Natural killer cell (primary cell): ENCODE measurements at regions not wholly inside any gene's neighbourhood (a gene's known extent, or its start where the extent isn't known, plus 50 kb on each side); places are given as distances from the start of the nearest gene placed in this dataset.

Experiments
- ATAC-seq, 3 donors: fragments of 150-1000 bp in 2 of 3; fragments of 200-7000 bp in 1 of 3; cut with Tn5 transposase; 1 replicate in 1 of 3; 2 replicates in 2 of 3; pipeline ENCODE4 v1.10.0; 2021; ENCODE audit warnings: mild to moderate bottlenecking in 2 of 3, moderate library complexity in 2 of 3
- DNase-seq, 2 donors: peaks; one replicate each; pipeline versions ENCODE4 v3.0.0 to v3.0.0-alpha.2; 2013 to 2021; ENCODE audit warnings: mixed read lengths in 1 of 2
- H3K27ac ChIP-seq: one replicate; pipeline ENCODE4 v1.5.1; 2013; ENCODE audit warnings: mild to moderate bottlenecking, low read length
- H3K27me3 ChIP-seq: one replicate; pipeline ENCODE4 v1.6.1; 2013; ENCODE audit warnings: low read length; ENCODE audit not compliant: control insufficient read depth, insufficient read depth
- H3K36me3 ChIP-seq: one replicate; pipeline ENCODE4 v1.6.1; 2013; ENCODE audit warnings: low read length; ENCODE audit not compliant: control insufficient read depth, insufficient read depth
- H3K4me1 ChIP-seq: one replicate; pipeline ENCODE4 v1.6.1; 2013; ENCODE audit warnings: low read length; ENCODE audit not compliant: control insufficient read depth, insufficient read depth
- H3K4me3 ChIP-seq: one replicate; pipeline ENCODE4 v1.5.1; 2013; ENCODE audit warnings: low read length
- H3K9me3 ChIP-seq: one replicate; pipeline ENCODE4 v1.6.1; 2013; ENCODE audit warnings: low read length; ENCODE audit not compliant: control insufficient read depth, insufficient read depth
- H3K27ac Mint-ChIP-seq, 2 donors: one replicate each; pipeline ENCODE4 v1.8.0; 2022; ENCODE audit warnings: mild to moderate bottlenecking in 2 of 2, mixed read lengths in 2 of 2, moderate library complexity in 1 of 2
- H3K27me3 Mint-ChIP-seq, 2 donors: one replicate each; pipeline ENCODE4 v1.8.0; 2022; ENCODE audit warnings: low read depth in 2 of 2, mixed read lengths in 2 of 2
- H3K36me3 Mint-ChIP-seq: one replicate; pipeline ENCODE4 v1.8.0; 2022; ENCODE audit warnings: mixed read lengths
- H3K4me1 Mint-ChIP-seq, 2 donors: one replicate each; pipeline ENCODE4 v1.8.0; 2022; ENCODE audit warnings: mixed read lengths in 2 of 2
- H3K4me3 Mint-ChIP-seq: one replicate; pipeline ENCODE4 v1.8.0; 2022; ENCODE audit warnings: mild to moderate bottlenecking, moderate library complexity, mixed read lengths
- H3K9me3 Mint-ChIP-seq, 2 donors: one replicate each; pipeline ENCODE4 v1.8.0; 2022; ENCODE audit warnings: mixed read lengths in 2 of 2
- CTCF ChIP-seq: fragments of 200-600 bp; IDR thresholded peaks from one replicate; pipeline ENCODE4 v1.8.0; 2022; ENCODE audit warnings: antibody characterized with exemption
- WGBS: methylation state at CpG from one replicate; pipeline ENCODE4 v1.1.7; 2013; ENCODE audit warnings: missing lambda C conversion rate; ENCODE audit not compliant: insufficient coverage; 5-methylcytosine and 5-hydroxymethylcytosine counted together
- intact Hi-C: fragments of 100-400 bp; cut with micrococcal nuclease; formaldehyde crosslinking; loops from one replicate; pipeline ENCODE4 v1.14.2; 2022

GRCh38 chr6:12403201-12403826 is 113.2 kb downstream of the EDN1 start:
- no peak for TF ChIP-seq CTCF
- H3K4me3 Mint-ChIP-seq: no peak overlapping the region
- H3K27me3 ChIP-seq: no peaks in the 10 kb centered on the region
- no peaks in the 10 kb centered on the region for H3K9me3 ChIP-seq
- no peaks in the 10 kb centered on the region for H3K36me3 ChIP-seq
- H3K27ac ChIP-seq: no peak overlapping the region
- WGBS: 86% methylated on average over 2 of the region's 2 CpGs
- no peak overlapping the region for H3K4me3 ChIP-seq
- H3K4me1 Mint-ChIP-seq: no peaks in the 10 kb centered on the region
- no peak for ATAC-seq
- no peak for DNase-seq
- H3K4me1 ChIP-seq: no peaks in the 10 kb centered on the region
- no peaks in the 10 kb centered on the region for H3K36me3 Mint-ChIP-seq
- intact Hi-C loops: no loop called here
- H3K9me3 Mint-ChIP-seq: no peaks in the 10 kb centered on the region
- H3K27ac Mint-ChIP-seq: no peak overlapping the region
- H3K27me3 Mint-ChIP-seq: peaks cover 0 to 6% of the 10 kb centered on the region in 2 donors

GRCh38 chr6:12403947-12404647 is 113.9 kb downstream of the EDN1 start:
- no peaks in the 10 kb centered on the region for H3K4me1 ChIP-seq
- DNase-seq (no peak), ATAC-seq (no peak)
- no peaks in the 10 kb centered on the region for H3K36me3 ChIP-seq
- intact Hi-C loops: no loop called here
- Mint-ChIP-seq H3K9me3 (no peaks in the 10 kb centered on the region), H3K27me3 (peaks cover 0 to 6% of the 10 kb centered on the region in 2 donors), H3K4me1 (no peaks in the 10 kb centered on the region), H3K4me3 (no peak overlapping the region), H3K36me3 (no peaks in the 10 kb centered on the region), H3K27ac (no peak overlapping the region)
- no peaks in the 10 kb centered on the region for H3K27me3 ChIP-seq
- H3K27ac ChIP-seq: no peak overlapping the region
- no peak for TF ChIP-seq CTCF
- no peak overlapping the region for H3K4me3 ChIP-seq
- H3K9me3 ChIP-seq: no peaks in the 10 kb centered on the region
- WGBS: 77% methylated on average over 5 of the region's 6 CpGs

- Histone ChIP-seq H3K27ac (no peak overlapping the region), H3K27me3 (no peaks in the 10 kb centered on the region), H3K4me1 (no peaks in the 10 kb centered on the region), H3K36me3 (no peaks in the 10 kb centered on the region), H3K4me3 (no peak overlapping the region), H3K9me3 (no peaks in the 10 kb centered on the region)
- Mint-ChIP-seq H3K27ac (no peak overlapping the region), H3K9me3 (no peaks in the 10 kb centered on the region), H3K4me1 (no peaks in the 10 kb centered on the region), H3K27me3 (peaks cover 0 to 6% of the 10 kb centered on the region in 2 donors), H3K36me3 (no peaks in the 10 kb centered on the region), H3K4me3 (no peak overlapping the region)
- DNase-seq (no peak), ATAC-seq (no peak)
- WGBS: 50% methylated on average over 1 of the region's 1 CpG
- intact Hi-C loops: no loop called here
- TF ChIP-seq CTCF: no peak
These were observed 114.5 kb downstream of the EDN1 start for GRCh38 chr6:12404651-12405050.

- H3K27me3 ChIP-seq: no peaks in the 10 kb centered on the region
- no peak overlapping the region for H3K4me3 ChIP-seq
- no peaks in the 10 kb centered on the region for H3K4me1 Mint-ChIP-seq
- H3K9me3 Mint-ChIP-seq: no peaks in the 10 kb centered on the region
- no peaks in the 10 kb centered on the region for H3K36me3 ChIP-seq
- no peaks in the 10 kb centered on the region for H3K4me1 ChIP-seq
- H3K27me3 Mint-ChIP-seq: peaks cover 0 to 6% of the 10 kb centered on the region in 2 donors
- intact Hi-C loops: no loop called here
- WGBS: 87% methylated on average over 9 of the region's 9 CpGs
- H3K27ac ChIP-seq: no peak overlapping the region
- no peak overlapping the region for H3K27ac Mint-ChIP-seq
- no peaks in the 10 kb centered on the region for H3K36me3 Mint-ChIP-seq
- no peaks in the 10 kb centered on the region for H3K9me3 ChIP-seq
- TF ChIP-seq CTCF: no peak
- ATAC-seq (no peak), DNase-seq (no peak)
- no peak overlapping the region for H3K4me3 Mint-ChIP-seq
These were observed 118.6 kb downstream of the EDN1 start for GRCh38 chr6:12408752-12409151.
